ENCODE measurements at regions not wholly inside any gene's neighbourhood (a gene's known extent, or its start where the extent isn't known, plus 50 kb on each side); places are given as distances from the start of the nearest gene placed in this dataset.

GRCh38 chr6:81088145-81088544 lies 664.3 kb downstream of the TENT5A start:
- ATAC-seq (no peak), DNase-seq (ENCODE audit: low read depth, low spot score) (no peak)
- intact Hi-C loops (cut with micrococcal nuclease), result no loop called here
- H3K4me3 ChIP-seq (replicated peaks in 1 of 2; ENCODE audit: low read depth in 1 of 2, low read length in 2 of 2), result no peak overlapping the region
- no peaks in the 10 kb centered on the region for H3K27me3 ChIP-seq (ENCODE audit: insufficient read depth, low read length)
- ChIA-PET CTCF (no interaction called here), RAD21 (ENCODE audit: low non-redundant PET in 1 of 2, low total read pairs in 2 of 2, uncharacterized antibody in 2 of 2, unreplicated experiment in 2 of 2) (no interaction called here), POLR2A (no interaction called here)
- H3K9me3 ChIP-seq (ENCODE audit: control insufficient read depth in 1 of 2, insufficient read depth in 1 of 2, low read depth in 1 of 2, low read length in 2 of 2), result no peaks in the 10 kb centered on the region
- no peak overlapping the region for H2AFZ ChIP-seq (ENCODE audit: low read depth, low read length, poor library complexity, severe bottlenecking)
- no peak overlapping the region for H3K9ac ChIP-seq (ENCODE audit: low read length)
- no peaks in the 10 kb centered on the region for H3K4me1 ChIP-seq (ENCODE audit: control insufficient read depth in 1 of 2, insufficient read depth in 2 of 2, low read length in 2 of 2)
- no TSS peak for BruUV-seq (replicated peaks)
- no peak overlapping the region for H3K27ac ChIP-seq (ENCODE audit: low read depth, low read length)
- peaks cover 3% of the 10 kb centered on the region; the same call in 1 of the 2 replicates for H3K9me2 ChIP-seq (ENCODE audit: insufficient read depth)
- no peak overlapping the region for H3K4me2 ChIP-seq (ENCODE audit: low read length)
- H3K36me3 ChIP-seq (ENCODE audit: control insufficient read depth in 1 of 2, insufficient read depth in 2 of 2, low read length in 2 of 2), result no peaks in the 10 kb centered on the region
- H3K79me2 ChIP-seq (ENCODE audit: insufficient read depth, low read length), result no peaks in the 10 kb centered on the region
- no peak for TF ChIP-seq JUND (IDR thresholded peaks at IDR 0.05)
- TF ChIP-seq FOSL1 (IDR thresholded peaks at IDR 0.05; ENCODE audit: low read depth), result no peak
- TF ChIP-seq CTCF (IDR thresholded peaks at IDR 0.05 in 2 of 3, conservative IDR thresholded peaks at IDR 0.05 in 1 of 3; ENCODE audit: borderline replicate concordance in 1 of 3, insufficient read depth in 1 of 3, low read depth in 2 of 3, low read length in 2 of 3), result no peak
- no peak for TF ChIP-seq EZH2 (IDR thresholded peaks at IDR 0.05)
- TF ChIP-seq CBX3 (IDR thresholded peaks at IDR 0.05; ENCODE audit: low read depth), result no peak
- no peak for TF ChIP-seq POLR2AphosphoS5 (IDR thresholded peaks at IDR 0.05; ENCODE audit: low read depth, low read length)
- TF ChIP-seq YY1 (IDR thresholded peaks at IDR 0.05; ENCODE audit: extremely low read depth, insufficient replicate concordance, low read depth, low read length), result no peak
- TF ChIP-seq EZH2phosphoT487 (IDR thresholded peaks at IDR 0.05; ENCODE audit: borderline replicate concordance), result no peak
- no peak for TF ChIP-seq ZNF274 (IDR thresholded peaks at IDR 0.05; ENCODE audit: low read depth, low read length)
- no peak for TF ChIP-seq ZFX (IDR thresholded peaks at IDR 0.05)
- no peak for TF ChIP-seq EGR1 (IDR thresholded peaks at IDR 0.05; ENCODE audit: low read depth)
- TF ChIP-seq MAX (IDR thresholded peaks at IDR 0.05), result no peak
- no peak for TF ChIP-seq POLR2A (IDR thresholded peaks at IDR 0.05; ENCODE audit: borderline replicate concordance, extremely low read depth, insufficient read depth, insufficient read length)
- TF ChIP-seq, protein P1, sequence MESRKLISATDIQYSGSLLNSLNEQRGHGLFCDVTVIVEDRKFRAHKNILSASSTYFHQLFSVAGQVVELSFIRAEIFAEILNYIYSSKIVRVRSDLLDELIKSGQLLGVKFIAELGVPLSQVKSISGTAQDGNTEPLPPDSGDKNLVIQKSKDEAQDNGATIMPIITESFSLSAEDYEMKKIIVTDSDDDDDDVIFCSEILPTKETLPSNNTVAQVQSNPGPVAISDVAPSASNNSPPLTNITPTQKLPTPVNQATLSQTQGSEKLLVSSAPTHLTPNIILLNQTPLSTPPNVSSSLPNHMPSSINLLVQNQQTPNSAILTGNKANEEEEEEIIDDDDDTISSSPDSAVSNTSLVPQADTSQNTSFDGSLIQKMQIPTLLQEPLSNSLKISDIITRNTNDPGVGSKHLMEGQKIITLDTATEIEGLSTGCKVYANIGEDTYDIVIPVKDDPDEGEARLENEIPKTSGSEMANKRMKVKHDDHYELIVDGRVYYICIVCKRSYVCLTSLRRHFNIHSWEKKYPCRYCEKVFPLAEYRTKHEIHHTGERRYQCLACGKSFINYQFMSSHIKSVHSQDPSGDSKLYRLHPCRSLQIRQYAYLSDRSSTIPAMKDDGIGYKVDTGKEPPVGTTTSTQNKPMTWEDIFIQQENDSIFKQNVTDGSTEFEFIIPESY (IDR thresholded peaks at IDR 0.05; ENCODE audit: extremely low read depth, insufficient replicate concordance, low read length), result no peak
- TF ChIP-seq, protein P2, sequence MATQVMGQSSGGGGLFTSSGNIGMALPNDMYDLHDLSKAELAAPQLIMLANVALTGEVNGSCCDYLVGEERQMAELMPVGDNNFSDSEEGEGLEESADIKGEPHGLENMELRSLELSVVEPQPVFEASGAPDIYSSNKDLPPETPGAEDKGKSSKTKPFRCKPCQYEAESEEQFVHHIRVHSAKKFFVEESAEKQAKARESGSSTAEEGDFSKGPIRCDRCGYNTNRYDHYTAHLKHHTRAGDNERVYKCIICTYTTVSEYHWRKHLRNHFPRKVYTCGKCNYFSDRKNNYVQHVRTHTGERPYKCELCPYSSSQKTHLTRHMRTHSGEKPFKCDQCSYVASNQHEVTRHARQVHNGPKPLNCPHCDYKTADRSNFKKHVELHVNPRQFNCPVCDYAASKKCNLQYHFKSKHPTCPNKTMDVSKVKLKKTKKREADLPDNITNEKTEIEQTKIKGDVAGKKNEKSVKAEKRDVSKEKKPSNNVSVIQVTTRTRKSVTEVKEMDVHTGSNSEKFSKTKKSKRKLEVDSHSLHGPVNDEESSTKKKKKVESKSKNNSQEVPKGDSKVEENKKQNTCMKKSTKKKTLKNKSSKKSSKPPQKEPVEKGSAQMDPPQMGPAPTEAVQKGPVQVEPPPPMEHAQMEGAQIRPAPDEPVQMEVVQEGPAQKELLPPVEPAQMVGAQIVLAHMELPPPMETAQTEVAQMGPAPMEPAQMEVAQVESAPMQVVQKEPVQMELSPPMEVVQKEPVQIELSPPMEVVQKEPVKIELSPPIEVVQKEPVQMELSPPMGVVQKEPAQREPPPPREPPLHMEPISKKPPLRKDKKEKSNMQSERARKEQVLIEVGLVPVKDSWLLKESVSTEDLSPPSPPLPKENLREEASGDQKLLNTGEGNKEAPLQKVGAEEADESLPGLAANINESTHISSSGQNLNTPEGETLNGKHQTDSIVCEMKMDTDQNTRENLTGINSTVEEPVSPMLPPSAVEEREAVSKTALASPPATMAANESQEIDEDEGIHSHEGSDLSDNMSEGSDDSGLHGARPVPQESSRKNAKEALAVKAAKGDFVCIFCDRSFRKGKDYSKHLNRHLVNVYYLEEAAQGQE (IDR thresholded peaks at IDR 0.05; ENCODE audit: low read depth), result no peak
- no peak for TF ChIP-seq RAD21 (IDR thresholded peaks at IDR 0.05; ENCODE audit: low read depth)
- no peak for TF ChIP-seq SIN3A (IDR thresholded peaks at IDR 0.05; ENCODE audit: low read depth)
- no peak for TF ChIP-seq TCF7L2 (IDR thresholded peaks at IDR 0.05; ENCODE audit: borderline replicate concordance, extremely low read depth, insufficient read depth, insufficient read length)
- TF ChIP-seq SRF (IDR thresholded peaks at IDR 0.05; ENCODE audit: low read depth), result no peak
- TF ChIP-seq, protein P3, sequence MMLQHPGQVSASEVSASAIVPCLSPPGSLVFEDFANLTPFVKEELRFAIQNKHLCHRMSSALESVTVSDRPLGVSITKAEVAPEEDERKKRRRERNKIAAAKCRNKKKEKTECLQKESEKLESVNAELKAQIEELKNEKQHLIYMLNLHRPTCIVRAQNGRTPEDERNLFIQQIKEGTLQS (IDR thresholded peaks at IDR 0.05), result no peak
- H4K20me1 ChIP-seq (ENCODE audit: insufficient read depth), result no peaks in the 10 kb centered on the region
